NCI-H2029 (cell line): ENCODE measurements at regions not wholly inside any gene's neighbourhood (a gene's known extent, or its start where the extent isn't known, plus 50 kb on each side); places are given as distances from the start of the nearest gene placed in this dataset.
A peak's percentile ranks its signal among the peaks of the same experiment; 100 is the strongest.

Experiments used
- DNase-seq: peaks from one replicate; lab custom pipeline; 2025; lab: John Stamatoyannopoulos, UW

- DNase-seq: no peak
Measured at GRCh38 chr13:106621833-106622232, 53.9 kb upstream of the ARGLU1 start.

- DNase-seq: peak; percentile 9
Measured at GRCh38 chr13:106619688-106620555, 52.0 kb upstream of the ARGLU1 start.
